Suprapubic skin (tissue), 4 donors: ENCODE measurements at regions not wholly inside any gene's neighbourhood (a gene's known extent, or its start where the extent isn't known, plus 50 kb on each side); places are given as distances from the start of the nearest gene placed in this dataset.

Source experiments
- CTCF ChIP-seq, 2 donors: fragments of 200-600 bp in 1 of 2; fragments of 450-650 bp in 1 of 2; sonication (generic) in 1 of 2; IDR thresholded peaks; one replicate each; pipeline ENCODE4 v1.5.1; 2016 to 2019; ENCODE audit warnings: antibody characterized with exemption in 2 of 2, mild to moderate bottlenecking in 1 of 2, moderate library complexity in 1 of 2
- EP300 ChIP-seq: sonication (generic); formaldehyde crosslinking; IDR thresholded peaks from one replicate; pipeline ENCODE4 v1.6.1; 2017; ENCODE audit warnings: antibody characterized with exemption
- POLR2A ChIP-seq, 2 donors: fragments of 450-650 bp; IDR thresholded peaks; one replicate each; pipeline ENCODE4 v1.6.1; 2017; ENCODE audit warnings: antibody characterized with exemption in 2 of 2, mild to moderate bottlenecking in 2 of 2, moderate library complexity in 2 of 2
- POLR2AphosphoS5 ChIP-seq, 3 donors: sonication (generic); formaldehyde crosslinking; IDR thresholded peaks; one replicate each; pipeline ENCODE4 v1.6.1; 2017; ENCODE audit warnings: antibody characterized with exemption in 3 of 3

- TF ChIP-seq CTCF (IDR thresholded peaks at IDR 0.05) (no peak), POLR2A (IDR thresholded peaks at IDR 0.05) (no peak), EP300 (no peak), POLR2AphosphoS5 (IDR thresholded peaks at IDR 0.05) (no peak)
Measured at GRCh38 chr9:81825846-81826516, 102.2 kb upstream of the SPATA31D4 start.
